ENCODE measurements at regions not wholly inside any gene's neighbourhood (a gene's known extent, or its start where the extent isn't known, plus 50 kb on each side); places are given as distances from the start of the nearest gene placed in this dataset.
A peak's percentile ranks its signal among the peaks of the same experiment; 100 is the strongest.

GRCh38 chr3:94714194-94714593 lies 651.3 kb downstream of the NSUN3 start:
- ChIA-PET POLR2A (no interaction called here), CTCF (no interaction called here)
- no peak overlapping the region for H3K27ac Mint-ChIP-seq (ENCODE audit: unreplicated experiment)

GRCh38 chr3:94716326-94717018 lies 653.6 kb downstream of the NSUN3 start:
- BruUV-seq (replicated peaks): no TSS peak
- Mint-ChIP-seq H3K36me3 (ENCODE audit: insufficient read depth, unreplicated experiment) (no peaks in the 10 kb centered on the region), H3K4me3 (ENCODE audit: unreplicated experiment) (no peak overlapping the region), H3K9me3 (ENCODE audit: unreplicated experiment) (no peaks in the 10 kb centered on the region), H3K27ac (ENCODE audit: unreplicated experiment) (no peak overlapping the region), H3K4me1 (ENCODE audit: low read depth, unreplicated experiment) (no peaks in the 10 kb centered on the region), H3K27me3 (ENCODE audit: insufficient read depth, unreplicated experiment) (no peaks in the 10 kb centered on the region)
- intact Hi-C loops (cut with micrococcal nuclease; ENCODE audit: unreplicated experiment): loop anchor here (1.0 to 10.0 kb wide), 5 partner anchors 62 to 484 kb away; no protein-coding TSS in a partner anchor
- H3K27me3 ChIP-seq (replicated peaks; ENCODE audit: control insufficient read depth, insufficient read depth, low read length): no peaks in the 10 kb centered on the region
- CTCF ChIA-PET: interaction anchor here (0.7 kb wide), 1 partner anchor 192 kb away, joined by 3 read pairs; no protein-coding TSS in a partner anchor
- H3K36me3 ChIP-seq (ENCODE audit: control insufficient read depth, insufficient read depth, low read length): no peaks in the 10 kb centered on the region
- POLR2A ChIA-PET: no interaction called here
- peak in 1 of 2 experiments; percentile 29 for DNase-seq
- H3K4me3 ChIP-seq (ENCODE audit: low read depth, low read length): no peak overlapping the region
- TF ChIP-seq CTCF (IDR thresholded peaks at IDR 0.05; ENCODE audit: insufficient read depth in 1 of 2, low read depth in 1 of 2, low read length in 1 of 2, severe bottlenecking in 1 of 2, unreplicated experiment in 1 of 2): peak; percentile 14 to 43
- no peaks in the 10 kb centered on the region for H3K9me3 ChIP-seq
- no peaks in the 10 kb centered on the region for H3K4me1 ChIP-seq

More at GRCh38 chr3:94714194-94714593, 651.3 kb downstream of the NSUN3 start:
- no TSS peak for BruUV-seq (replicated peaks)
- peaks cover 6% of the 10 kb centered on the region for H3K4me1 Mint-ChIP-seq (ENCODE audit: low read depth, unreplicated experiment)
- peaks cover 13% of the 10 kb centered on the region; the same call in 1 of the 2 replicates for H3K4me1 ChIP-seq
- H3K4me3 ChIP-seq (ENCODE audit: low read depth, low read length): no peak overlapping the region
- no peaks in the 10 kb centered on the region for H3K9me3 Mint-ChIP-seq (ENCODE audit: unreplicated experiment)
- H3K27me3 ChIP-seq (replicated peaks; ENCODE audit: control insufficient read depth, insufficient read depth, low read length): no peaks in the 10 kb centered on the region
- intact Hi-C loops (cut with micrococcal nuclease; ENCODE audit: unreplicated experiment): loop anchor here (10.0 kb wide), 1 partner anchor 59 kb away; no protein-coding TSS in a partner anchor
- H3K27me3 Mint-ChIP-seq (ENCODE audit: insufficient read depth, unreplicated experiment): no peaks in the 10 kb centered on the region
- no peaks in the 10 kb centered on the region for H3K36me3 Mint-ChIP-seq (ENCODE audit: insufficient read depth, unreplicated experiment)
- no peak for DNase-seq
- H3K9me3 ChIP-seq: no peaks in the 10 kb centered on the region
- H3K36me3 ChIP-seq (ENCODE audit: control insufficient read depth, insufficient read depth, low read length): no peaks in the 10 kb centered on the region
- no peak overlapping the region for H3K4me3 Mint-ChIP-seq (ENCODE audit: unreplicated experiment)
- no peak for TF ChIP-seq CTCF (IDR thresholded peaks at IDR 0.05; ENCODE audit: insufficient read depth in 1 of 2, low read depth in 1 of 2, low read length in 1 of 2, severe bottlenecking in 1 of 2, unreplicated experiment in 1 of 2)

- TF ChIP-seq CTCF (IDR thresholded peaks at IDR 0.05; ENCODE audit: insufficient read depth in 1 of 2, low read depth in 1 of 2, low read length in 1 of 2, severe bottlenecking in 1 of 2, unreplicated experiment in 1 of 2): no peak
- intact Hi-C loops (cut with micrococcal nuclease; ENCODE audit: unreplicated experiment): no loop called here
- no peaks in the 10 kb centered on the region for H3K4me1 Mint-ChIP-seq (ENCODE audit: low read depth, unreplicated experiment)
- Histone ChIP-seq H3K36me3 (ENCODE audit: control insufficient read depth, insufficient read depth, low read length) (no peaks in the 10 kb centered on the region), H3K9me3 (no peaks in the 10 kb centered on the region), H3K4me1 (no peaks in the 10 kb centered on the region), H3K4me3 (ENCODE audit: low read depth, low read length) (no peak overlapping the region), H3K27me3 (replicated peaks; ENCODE audit: control insufficient read depth, insufficient read depth, low read length) (no peaks in the 10 kb centered on the region)
- no peaks in the 10 kb centered on the region for H3K36me3 Mint-ChIP-seq (ENCODE audit: insufficient read depth, unreplicated experiment)
- POLR2A ChIA-PET: no interaction called here
- H3K27me3 Mint-ChIP-seq (ENCODE audit: insufficient read depth, unreplicated experiment): no peaks in the 10 kb centered on the region
- no peak for DNase-seq
- CTCF ChIA-PET: no interaction called here
- H3K4me3 Mint-ChIP-seq (ENCODE audit: unreplicated experiment): no peak overlapping the region
- peaks cover 9% of the 10 kb centered on the region for H3K9me3 Mint-ChIP-seq (ENCODE audit: unreplicated experiment)
- no TSS peak for BruUV-seq (replicated peaks)
- no peak overlapping the region for H3K27ac Mint-ChIP-seq (ENCODE audit: unreplicated experiment)
Measured at GRCh38 chr3:94734206-94734605, 671.3 kb downstream of the NSUN3 start.

Data from Caco-2 (cell line).